ENCODE measurements at regions not wholly inside any gene's neighbourhood (a gene's known extent, or its start where the extent isn't known, plus 50 kb on each side); places are given as distances from the start of the nearest gene placed in this dataset.

- H3K36me3 ChIP-seq (ENCODE audit: control insufficient read depth in 1 of 2, insufficient read depth in 2 of 2, low read length in 2 of 2), result no peaks in the 10 kb centered on the region
- no peak overlapping the region for H2AK5ac ChIP-seq (ENCODE audit: low read length)
- H4K8ac ChIP-seq (ENCODE audit: low read depth, low read length), result no peak overlapping the region
- H3K4me2 ChIP-seq (ENCODE audit: low read length), result no peak overlapping the region
- DNase-seq, result peak in 1 of 2 donors; percentile 65
- H4K91ac ChIP-seq (ENCODE audit: low read depth, low read length), result no peak overlapping the region
- no peak overlapping the region for H2BK120ac ChIP-seq (ENCODE audit: insufficient read depth, low read length, poor library complexity)
- H2BK12ac ChIP-seq (ENCODE audit: low read length), result no peak overlapping the region
- no peak overlapping the region for H3K9ac ChIP-seq (ENCODE audit: low read length)
- H3K79me2 ChIP-seq (ENCODE audit: control insufficient read depth, insufficient read depth, low read length, poor library complexity), result no peaks in the 10 kb centered on the region
- WGBS (ENCODE audit: extremely low coverage, insufficient coverage, insufficient read length), result no CpG with 5 or more reads among the region's 5 CpGs
- no peak overlapping the region for H4K12ac ChIP-seq (ENCODE audit: low read depth, low read length)
- H3K4me1 ChIP-seq (ENCODE audit: control insufficient read depth in 1 of 2, insufficient read depth in 2 of 2, low read length in 2 of 2), result peaks cover 10 to 20% of the 10 kb centered on the region in 2 experiments
- H2AFZ ChIP-seq (ENCODE audit: insufficient read depth, low read length, poor library complexity), result no peak overlapping the region
- H3K4me3 ChIP-seq (ENCODE audit: low read depth, low read length), result no peak overlapping the region
- H3K27ac ChIP-seq (ENCODE audit: low read depth, low read length), result no peak overlapping the region
- H3K4ac ChIP-seq (ENCODE audit: low read depth, low read length), result no peak overlapping the region
- no peaks in the 10 kb centered on the region for H3K9me3 ChIP-seq (ENCODE audit: insufficient read depth, low read depth, low read length)
- H3K79me1 ChIP-seq (ENCODE audit: low read length), result peaks cover 5% of the 10 kb centered on the region
- no peak overlapping the region for H3K14ac ChIP-seq (ENCODE audit: low read length)
- no peak overlapping the region for H3K23ac ChIP-seq (ENCODE audit: low read length)
- no peak overlapping the region for H2BK5ac ChIP-seq (ENCODE audit: low read depth, low read length, poor library complexity)
- H3K27me3 ChIP-seq (ENCODE audit: insufficient read depth, low read length), result no peaks in the 10 kb centered on the region
- H3K18ac ChIP-seq (ENCODE audit: low read length), result no peak overlapping the region
Measured at GRCh38 chr2:8121826-8122513, 559.9 kb upstream of the ID2 start.

- Histone ChIP-seq H3K18ac (ENCODE audit: low read length) (no peak overlapping the region), H3K4ac (ENCODE audit: low read depth, low read length) (no peak overlapping the region), H2AK5ac (ENCODE audit: low read length) (no peak overlapping the region), H3K27me3 (ENCODE audit: insufficient read depth, low read length) (no peaks in the 10 kb centered on the region), H3K23ac (ENCODE audit: low read length) (no peak overlapping the region), H3K9me3 (ENCODE audit: insufficient read depth, low read depth, low read length) (no peaks in the 10 kb centered on the region), H3K79me1 (ENCODE audit: low read length) (peaks cover 5% of the 10 kb centered on the region), H3K14ac (ENCODE audit: low read length) (no peak overlapping the region), H2BK12ac (ENCODE audit: low read length) (no peak overlapping the region), H3K4me1 (ENCODE audit: control insufficient read depth in 1 of 2, insufficient read depth in 2 of 2, low read length in 2 of 2) (peaks cover 10 to 20% of the 10 kb centered on the region in 2 experiments), H3K27ac (ENCODE audit: low read depth, low read length) (no peak overlapping the region), H2BK5ac (ENCODE audit: low read depth, low read length, poor library complexity) (no peak overlapping the region), H4K91ac (ENCODE audit: low read depth, low read length) (no peak overlapping the region), H3K79me2 (ENCODE audit: control insufficient read depth, insufficient read depth, low read length, poor library complexity) (no peaks in the 10 kb centered on the region), H2BK120ac (ENCODE audit: insufficient read depth, low read length, poor library complexity) (no peak overlapping the region), H3K4me2 (ENCODE audit: low read length) (no peak overlapping the region), H3K9ac (ENCODE audit: low read length) (no peak overlapping the region), H4K8ac (ENCODE audit: low read depth, low read length) (peak overlapping the region; percentile 29), H2AFZ (ENCODE audit: insufficient read depth, low read length, poor library complexity) (no peak overlapping the region), H3K36me3 (ENCODE audit: control insufficient read depth in 1 of 2, insufficient read depth in 2 of 2, low read length in 2 of 2) (no peaks in the 10 kb centered on the region), H3K4me3 (ENCODE audit: low read depth, low read length) (no peak overlapping the region), H4K12ac (ENCODE audit: low read depth, low read length) (no peak overlapping the region)
- no peak for DNase-seq
- WGBS (ENCODE audit: extremely low coverage, insufficient coverage, insufficient read length), result no CpG with 5 or more reads among the region's 7 CpGs
Measured at GRCh38 chr2:8122520-8122919, 559.3 kb upstream of the ID2 start.

- H2AK5ac ChIP-seq (ENCODE audit: low read length), result no peak overlapping the region
- H3K4ac ChIP-seq (ENCODE audit: low read depth, low read length), result no peak overlapping the region
- no peaks in the 10 kb centered on the region for H3K36me3 ChIP-seq (ENCODE audit: control insufficient read depth in 1 of 2, insufficient read depth in 2 of 2, low read length in 2 of 2)
- H3K27me3 ChIP-seq (ENCODE audit: insufficient read depth, low read length), result no peaks in the 10 kb centered on the region
- no peak overlapping the region for H2BK12ac ChIP-seq (ENCODE audit: low read length)
- no peaks in the 10 kb centered on the region for H3K9me3 ChIP-seq (ENCODE audit: insufficient read depth, low read depth, low read length)
- DNase-seq, result no peak
- H4K8ac ChIP-seq (ENCODE audit: low read depth, low read length), result no peak overlapping the region
- H3K27ac ChIP-seq (ENCODE audit: low read depth, low read length), result no peak overlapping the region
- no peak overlapping the region for H2AFZ ChIP-seq (ENCODE audit: insufficient read depth, low read length, poor library complexity)
- H2BK120ac ChIP-seq (ENCODE audit: insufficient read depth, low read length, poor library complexity), result no peak overlapping the region
- H3K4me3 ChIP-seq (ENCODE audit: low read depth, low read length), result no peak overlapping the region
- H2BK5ac ChIP-seq (ENCODE audit: low read depth, low read length, poor library complexity), result no peak overlapping the region
- H3K4me2 ChIP-seq (ENCODE audit: low read length), result no peak overlapping the region
- peaks cover 10 to 16% of the 10 kb centered on the region in 2 experiments for H3K4me1 ChIP-seq (ENCODE audit: control insufficient read depth in 1 of 2, insufficient read depth in 2 of 2, low read length in 2 of 2)
- H3K79me1 ChIP-seq (ENCODE audit: low read length), result peaks cover 5% of the 10 kb centered on the region
- no peaks in the 10 kb centered on the region for H3K79me2 ChIP-seq (ENCODE audit: control insufficient read depth, insufficient read depth, low read length, poor library complexity)
- H3K23ac ChIP-seq (ENCODE audit: low read length), result no peak overlapping the region
- WGBS (ENCODE audit: extremely low coverage, insufficient coverage, insufficient read length), result no CpG with 5 or more reads among the region's 2 CpGs
- no peak overlapping the region for H4K12ac ChIP-seq (ENCODE audit: low read depth, low read length)
- H3K9ac ChIP-seq (ENCODE audit: low read length), result no peak overlapping the region
- no peak overlapping the region for H4K91ac ChIP-seq (ENCODE audit: low read depth, low read length)
- H3K14ac ChIP-seq (ENCODE audit: low read length), result no peak overlapping the region
- no peak overlapping the region for H3K18ac ChIP-seq (ENCODE audit: low read length)
Measured at GRCh38 chr2:8123464-8123863, 558.4 kb upstream of the ID2 start.

- Histone ChIP-seq H3K4me1 (ENCODE audit: control insufficient read depth in 1 of 2, insufficient read depth in 2 of 2, low read length in 2 of 2) (peaks cover 5 to 7% of the 10 kb centered on the region in 2 experiments), H2AFZ (ENCODE audit: insufficient read depth, low read length, poor library complexity) (no peak overlapping the region), H4K91ac (ENCODE audit: low read depth, low read length) (no peak overlapping the region), H3K4me3 (ENCODE audit: low read depth, low read length) (no peak overlapping the region), H3K4me2 (ENCODE audit: low read length) (no peak overlapping the region), H4K8ac (ENCODE audit: low read depth, low read length) (no peak overlapping the region), H2BK5ac (ENCODE audit: low read depth, low read length, poor library complexity) (no peak overlapping the region), H4K12ac (ENCODE audit: low read depth, low read length) (no peak overlapping the region), H3K4ac (ENCODE audit: low read depth, low read length) (no peak overlapping the region), H3K36me3 (ENCODE audit: control insufficient read depth in 1 of 2, insufficient read depth in 2 of 2, low read length in 2 of 2) (no peaks in the 10 kb centered on the region), H2BK12ac (ENCODE audit: low read length) (peak overlapping the region; percentile 9), H3K27ac (ENCODE audit: low read depth, low read length) (no peak overlapping the region), H3K79me2 (ENCODE audit: control insufficient read depth, insufficient read depth, low read length, poor library complexity) (no peaks in the 10 kb centered on the region), H3K27me3 (ENCODE audit: insufficient read depth, low read length) (no peaks in the 10 kb centered on the region), H3K23ac (ENCODE audit: low read length) (peak overlapping the region; percentile 14), H2BK120ac (ENCODE audit: insufficient read depth, low read length, poor library complexity) (no peak overlapping the region), H2AK5ac (ENCODE audit: low read length) (no peak overlapping the region), H3K18ac (ENCODE audit: low read length) (no peak overlapping the region), H3K9ac (ENCODE audit: low read length) (no peak overlapping the region), H3K79me1 (ENCODE audit: low read length) (no peaks in the 10 kb centered on the region), H3K14ac (ENCODE audit: low read length) (no peak overlapping the region), H3K9me3 (ENCODE audit: insufficient read depth, low read depth, low read length) (no peaks in the 10 kb centered on the region)
- no CpG with 5 or more reads among the region's 12 CpGs for WGBS (ENCODE audit: extremely low coverage, insufficient coverage, insufficient read length)
- peak; percentile 13 to 81 for DNase-seq
Measured at GRCh38 chr2:8125741-8126711, 555.8 kb upstream of the ID2 start.

Measured in trophoblast cell (in vitro differentiated cells and primary cell).